ENCODE measurements at regions not wholly inside any gene's neighbourhood (a gene's known extent, or its start where the extent isn't known, plus 50 kb on each side); places are given as distances from the start of the nearest gene placed in this dataset.

DNA sequence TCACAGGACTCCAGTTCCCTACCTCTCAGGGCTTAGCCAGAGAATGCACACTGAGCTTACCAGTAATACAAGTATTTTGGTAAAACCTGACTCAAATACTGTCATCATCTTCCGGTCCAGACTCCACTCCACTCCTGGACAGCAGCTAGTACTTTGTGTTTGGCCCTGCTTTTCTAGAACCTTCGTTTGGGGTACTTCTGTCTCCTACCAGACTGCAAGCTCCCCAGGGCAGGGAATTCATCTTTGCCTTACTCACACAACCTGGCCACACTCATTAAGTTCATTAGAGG lies 108.9 kb upstream of the CDC42EP3 start:
- TF ChIP-seq POLR2AphosphoS5 (IDR thresholded peaks at IDR 0.05; ENCODE audit: low read depth, low read length) (no peak), POLR2A (IDR thresholded peaks at IDR 0.05; ENCODE audit: low read depth, low read length) (no peak), TAF1 (IDR thresholded peaks at IDR 0.05; ENCODE audit: borderline replicate concordance, low read depth, low read length) (no peak)

All from GM12892 (cell line).